ENCODE measurements at regions not wholly inside any gene's neighbourhood (a gene's known extent, or its start where the extent isn't known, plus 50 kb on each side); places are given as distances from the start of the nearest gene placed in this dataset.
A peak's percentile ranks its signal among the peaks of the same experiment; 100 is the strongest.

DNA sequence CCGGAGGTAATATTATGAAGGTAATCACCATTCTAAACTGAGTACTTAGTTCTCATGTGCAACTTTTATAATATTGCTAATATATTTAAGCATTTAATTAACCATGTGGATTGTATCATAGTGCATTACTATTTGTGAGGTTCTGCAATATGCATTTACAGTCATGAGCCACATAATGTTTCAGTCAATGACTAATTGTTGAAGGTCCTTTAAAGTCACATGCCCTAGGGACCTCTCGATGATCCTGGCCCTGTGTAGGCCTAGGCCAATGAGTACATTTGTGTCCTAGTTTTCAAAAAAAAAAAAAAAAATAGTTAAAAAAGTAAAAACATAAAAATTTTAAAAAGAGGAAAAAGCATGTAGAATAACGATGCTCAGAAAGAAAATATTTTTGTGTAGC is 298.0 kb downstream of the DSEL start:
- DNase-seq: no peak

DNA sequence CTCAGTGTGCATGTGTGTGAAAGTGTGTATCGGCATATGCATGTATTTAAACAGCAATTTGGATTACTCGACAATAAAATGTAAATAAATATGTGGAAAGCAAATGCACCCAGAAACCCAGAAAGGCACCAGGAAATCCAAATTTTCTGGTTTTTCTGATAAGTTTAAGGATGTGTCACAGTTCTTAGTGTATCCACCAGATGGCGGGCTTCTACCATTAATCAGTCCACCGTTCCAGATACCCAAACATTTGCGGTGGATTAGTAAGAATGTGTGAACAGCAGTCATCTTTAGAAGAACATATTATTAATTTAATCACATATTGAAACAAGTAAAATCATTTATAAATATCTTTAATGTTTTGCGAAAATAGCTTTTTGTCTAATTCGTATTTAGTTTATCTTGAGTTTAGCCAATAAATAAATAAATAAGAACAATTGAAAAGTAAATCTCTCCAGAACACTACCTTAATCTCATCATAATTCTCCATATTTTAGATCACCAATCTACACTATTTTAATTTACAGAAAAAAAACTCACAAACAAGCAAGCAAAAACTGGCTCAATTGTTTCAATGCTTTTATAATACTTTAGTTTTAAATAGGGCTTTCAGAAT is 298.9 kb downstream of the DSEL start:
- DNase-seq: peak; percentile 61

DNA sequence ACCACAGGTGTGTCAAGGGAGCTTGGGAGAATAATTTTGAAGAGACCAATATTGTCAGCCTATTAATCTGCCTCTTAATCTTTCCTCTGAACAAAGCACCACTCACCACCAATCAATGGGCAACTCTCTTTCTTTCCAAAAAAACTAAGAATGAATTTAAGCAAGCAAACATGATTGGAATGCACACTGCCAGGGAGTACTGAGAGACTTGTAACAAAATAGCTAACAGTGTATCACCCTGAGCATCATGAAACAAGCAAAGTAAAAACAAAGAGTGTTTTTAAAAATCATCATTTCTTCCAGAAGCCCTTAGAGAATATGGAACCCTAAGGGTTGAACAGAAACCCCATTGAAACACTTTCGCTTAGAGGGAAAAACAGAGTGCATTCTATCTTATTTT is 299.7 kb downstream of the DSEL start:
- no peak for DNase-seq

DNA sequence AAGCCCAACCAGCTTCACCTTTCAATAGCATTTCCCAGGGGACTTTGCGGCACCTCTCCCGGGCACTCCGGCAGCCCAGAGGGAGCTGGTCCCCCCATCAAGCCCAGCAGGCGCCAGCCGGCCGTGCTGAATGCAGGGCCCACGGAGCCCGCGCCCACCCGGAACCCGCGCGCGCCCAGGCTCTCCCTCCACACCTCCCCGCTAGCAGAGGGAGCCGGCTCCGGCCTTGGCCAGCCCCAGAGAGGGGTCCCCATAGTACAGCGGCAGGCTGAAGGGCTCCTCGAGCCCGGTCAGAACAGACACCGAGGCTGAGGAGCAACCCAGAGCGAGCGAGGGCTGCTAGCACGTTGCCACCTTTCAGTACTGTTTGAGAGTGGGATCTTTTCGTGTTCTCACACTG is 300.8 kb downstream of the DSEL start:
- no peak for DNase-seq

DNA sequence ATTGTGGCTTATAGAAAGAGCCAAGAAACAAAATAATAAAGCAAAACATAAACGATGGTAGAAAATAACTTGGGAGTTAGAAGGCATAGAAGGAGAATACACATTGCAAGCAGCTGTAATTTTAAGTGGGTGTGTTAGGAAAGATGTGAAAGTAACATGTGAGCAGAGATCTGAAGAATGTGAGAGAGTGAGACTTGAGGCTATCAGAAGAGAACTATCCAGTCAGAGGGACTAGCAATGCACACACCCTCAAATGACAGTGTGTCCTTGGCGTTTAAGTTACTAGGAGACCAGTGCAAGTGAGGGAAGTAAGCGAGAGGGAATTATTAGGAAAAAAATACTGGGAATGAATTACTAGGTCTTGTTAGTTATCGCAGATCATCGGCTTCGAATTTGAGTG is 304.9 kb downstream of the DSEL start:
- no peak for DNase-seq

DNA sequence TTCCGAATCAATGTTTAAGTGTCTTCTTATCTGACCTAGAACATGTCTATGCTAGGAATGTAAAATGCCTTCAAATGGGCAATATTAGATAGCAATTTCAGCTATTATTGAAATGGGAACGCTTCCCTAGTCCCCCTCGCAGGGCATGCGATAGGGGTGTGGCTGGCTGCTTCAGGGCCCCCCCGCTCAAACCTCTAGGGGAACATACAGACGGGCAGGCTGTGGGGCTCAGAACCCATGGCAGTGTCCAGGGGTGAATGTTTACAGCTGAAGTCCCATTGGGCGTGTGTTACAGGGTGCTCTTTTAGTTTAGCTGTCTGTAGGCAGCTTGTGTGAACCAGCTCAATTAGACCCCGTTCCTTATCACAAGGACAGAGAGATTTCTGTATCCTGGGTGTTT is 315.9 kb downstream of the DSEL start:
- no peak for DNase-seq

DNA sequence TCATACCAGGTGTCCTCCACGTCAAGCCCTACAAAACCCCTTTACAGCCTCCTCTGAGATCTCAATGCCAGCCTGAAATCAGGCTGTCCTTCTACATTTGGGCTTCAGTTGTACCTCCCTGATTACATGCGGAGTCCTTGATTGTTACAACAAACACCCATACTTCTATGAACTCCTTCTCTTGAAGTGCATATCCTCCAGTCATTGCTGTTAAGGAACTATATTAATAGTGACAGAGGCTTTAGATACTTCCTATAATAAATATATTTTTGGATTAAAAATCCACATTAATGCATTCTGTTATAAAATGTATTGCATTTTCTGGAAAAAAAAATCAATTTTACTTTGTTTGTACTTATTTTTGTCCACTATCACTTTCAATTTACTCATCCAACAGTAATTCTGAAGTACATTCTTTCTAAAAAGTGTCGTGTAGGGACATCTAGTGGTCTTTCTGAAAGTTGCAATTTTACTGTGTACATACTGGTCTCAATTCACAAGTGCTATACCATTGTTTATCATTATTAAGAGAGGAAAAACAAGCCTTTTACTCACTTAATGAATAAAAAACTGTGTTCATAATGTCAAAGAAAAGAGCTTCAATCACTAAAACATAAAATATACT is 316.4 kb downstream of the DSEL start:
- no peak for DNase-seq

DNA sequence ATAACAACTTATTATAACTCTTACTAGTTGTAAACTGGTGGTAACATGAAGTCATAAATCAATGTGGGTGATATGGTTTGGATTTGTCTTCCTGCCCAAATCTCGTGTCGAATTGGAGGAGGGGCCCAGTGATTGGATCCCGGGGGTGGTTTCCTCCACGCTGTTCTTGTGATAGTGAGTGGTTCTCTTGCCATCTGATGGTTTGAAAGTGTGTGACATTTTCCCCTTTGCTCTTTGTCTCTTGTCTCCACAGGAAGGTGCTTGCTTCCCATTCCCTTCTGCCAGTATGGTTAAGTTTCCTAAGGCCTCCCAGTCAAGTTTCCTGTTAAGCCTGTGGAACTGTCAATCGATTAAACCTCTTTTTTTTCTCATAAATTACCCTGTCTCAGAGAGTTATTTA is 321.6 kb downstream of the DSEL start:
- no peak for DNase-seq

DNA sequence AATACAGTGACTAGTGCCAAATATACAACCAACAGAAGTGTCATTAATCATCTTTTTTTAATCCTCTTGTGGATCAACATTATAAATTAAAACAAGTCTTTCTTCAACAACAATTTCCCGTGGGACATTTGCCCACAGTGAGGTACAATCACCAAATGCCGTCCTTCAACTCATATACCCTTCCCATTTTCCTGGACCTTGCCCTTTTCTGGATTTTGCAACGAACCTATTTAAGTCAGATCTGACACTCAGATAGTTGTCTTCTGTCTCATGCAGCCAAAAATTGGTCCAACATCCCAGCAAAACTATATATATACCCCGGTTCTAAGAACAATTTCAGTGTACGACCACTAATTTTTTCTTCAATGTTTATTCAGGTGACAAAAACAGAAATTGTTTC is 324.0 kb downstream of the DSEL start:
- DNase-seq: no peak

DNA sequence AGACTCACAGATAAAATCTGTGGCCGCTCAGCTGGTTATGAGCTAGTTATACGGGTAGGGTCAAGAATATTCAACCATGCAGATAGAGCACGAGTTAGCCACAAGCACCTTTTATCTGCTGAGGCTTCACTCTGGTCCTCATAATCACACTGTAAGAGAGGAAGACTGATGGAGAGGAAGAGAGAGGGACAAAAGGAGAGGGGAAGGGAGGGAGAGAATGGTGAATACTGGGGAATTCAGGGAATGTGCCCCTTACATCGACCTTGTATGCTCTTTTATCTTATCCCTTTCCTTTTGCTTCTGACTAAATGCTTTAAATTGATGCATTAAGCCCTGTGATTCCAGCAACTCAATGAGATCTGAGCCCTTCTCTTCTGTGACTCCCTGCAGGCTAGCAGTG is 333.1 kb downstream of the DSEL start:
- DNase-seq: no peak

DNA sequence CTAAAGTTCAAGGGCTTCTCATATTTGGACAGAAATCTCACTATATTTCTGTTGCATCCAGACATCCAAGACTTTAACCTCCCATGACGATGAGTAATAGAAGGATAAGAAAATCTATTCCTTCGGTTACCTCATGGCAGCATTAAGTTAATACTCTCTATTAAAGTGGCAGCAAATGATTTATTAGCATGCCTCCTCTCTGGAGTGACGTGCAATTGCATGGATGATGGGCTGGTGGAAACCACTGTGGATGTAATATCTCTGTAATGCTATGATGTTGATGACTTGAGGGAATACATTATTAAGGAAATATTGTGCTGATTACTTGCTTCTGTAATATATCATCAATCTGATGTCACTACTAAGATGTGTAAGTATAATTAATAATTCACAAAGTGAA is 336.8 kb downstream of the DSEL start:
- DNase-seq: no peak

DNA sequence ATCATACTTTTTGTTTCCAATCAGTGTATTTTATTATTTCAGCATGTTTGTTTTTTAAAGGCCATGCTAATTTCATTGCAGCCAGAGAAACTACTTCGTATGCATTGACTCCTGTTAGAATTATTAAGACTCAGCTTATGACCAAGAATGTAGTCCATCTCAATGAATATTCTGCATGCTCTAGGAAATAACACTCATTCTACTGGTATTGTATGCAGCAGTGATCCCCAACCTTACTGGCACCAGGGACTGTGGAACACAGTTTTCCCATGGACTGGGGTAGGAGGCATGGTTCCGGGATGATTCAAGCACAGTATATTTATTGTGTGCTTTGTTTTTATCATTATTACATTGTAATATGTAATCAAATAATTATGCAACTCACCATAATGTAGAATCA is 356.9 kb downstream of the DSEL start:
- no peak for DNase-seq

DNA sequence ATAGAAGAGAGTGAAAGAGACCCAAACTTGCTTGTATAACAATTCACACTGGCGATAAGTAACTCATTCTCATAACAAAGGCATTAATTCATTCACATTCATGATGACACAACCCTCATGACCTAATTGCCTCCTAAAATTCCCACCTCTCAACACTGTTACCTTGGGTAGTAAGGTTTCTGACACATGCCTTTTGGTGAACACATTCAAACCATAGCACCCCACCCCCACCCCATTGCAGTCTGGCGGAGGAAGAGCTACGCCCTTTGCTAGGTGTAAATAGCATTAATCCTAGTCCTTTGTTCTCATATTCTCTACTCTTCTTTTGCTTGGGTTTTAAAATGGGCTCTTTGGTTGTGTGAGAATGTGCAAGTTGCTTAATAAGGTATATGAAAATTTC is 361.5 kb downstream of the DSEL start:
- no peak for DNase-seq

DNA sequence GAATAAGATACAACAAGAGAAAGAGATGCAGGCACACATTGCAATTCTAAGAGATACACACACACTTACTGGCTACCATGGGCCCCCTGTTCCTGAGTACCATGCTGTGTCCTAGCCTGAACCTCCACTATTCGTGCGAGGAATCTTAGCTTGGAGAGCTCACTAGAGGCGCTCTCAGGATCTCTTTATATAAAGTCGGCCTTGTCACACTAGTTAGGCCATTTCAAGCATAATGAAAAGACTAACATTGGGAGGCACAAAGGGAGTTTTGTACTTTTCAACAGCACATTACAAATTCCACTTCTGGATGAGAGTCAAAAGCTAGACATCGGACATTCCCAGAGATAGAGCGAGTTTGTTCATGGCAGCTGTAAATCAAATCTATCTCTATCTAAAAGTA is 365.2 kb downstream of the DSEL start:
- no peak for DNase-seq

DNA sequence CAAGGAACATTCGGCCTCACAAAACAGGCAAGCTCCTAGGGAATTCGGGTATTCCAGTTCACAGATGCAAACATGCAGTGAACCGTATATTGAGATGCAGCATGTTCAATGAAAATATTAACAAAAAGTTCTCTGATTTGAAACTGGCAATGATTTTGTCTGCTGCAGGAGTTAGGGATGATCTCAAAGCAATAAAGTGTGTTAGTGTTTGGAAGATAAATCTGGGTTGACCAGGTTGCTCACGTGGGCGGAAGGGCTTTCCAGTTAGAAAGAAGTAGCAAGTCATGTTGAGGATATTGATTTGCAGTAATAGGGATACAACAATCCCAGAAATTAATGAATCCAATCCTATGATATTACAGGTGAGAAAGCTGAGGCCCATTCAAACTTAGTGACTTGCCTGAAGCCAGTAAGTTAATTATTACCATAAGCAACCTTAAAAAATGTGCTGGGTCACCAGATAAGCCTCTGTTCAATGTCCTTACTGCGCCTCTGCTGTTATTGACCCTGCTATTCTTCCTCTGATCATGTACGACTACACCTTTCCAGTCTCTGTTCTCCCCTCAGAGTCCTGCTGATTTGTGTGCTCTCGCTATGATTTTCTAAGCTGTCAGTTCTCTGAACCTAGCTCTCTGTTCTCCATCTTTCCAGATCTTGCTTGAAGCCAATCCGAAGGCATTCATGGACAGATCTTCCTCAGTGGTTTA is 370.8 kb downstream of the DSEL start:
- no peak for DNase-seq

DNA sequence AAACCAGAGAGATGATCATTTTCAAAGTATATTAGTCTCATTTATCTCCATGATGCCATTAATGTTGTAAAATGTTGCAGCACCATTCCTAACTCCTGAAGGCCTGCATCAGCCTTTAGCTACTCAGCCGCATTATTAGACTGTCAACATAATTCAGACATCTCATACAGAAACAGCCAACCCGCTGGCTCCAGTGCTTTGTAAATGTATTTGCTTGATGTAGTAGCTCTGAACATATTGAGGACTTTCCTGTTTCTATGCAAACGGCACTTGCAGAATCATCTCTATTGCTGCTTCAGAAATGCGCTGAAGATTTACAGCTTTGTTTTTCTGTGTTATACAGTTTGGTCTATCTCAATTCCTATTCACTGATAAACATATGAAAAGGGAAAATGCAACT is 372.2 kb downstream of the DSEL start:
- no peak for DNase-seq

DNA sequence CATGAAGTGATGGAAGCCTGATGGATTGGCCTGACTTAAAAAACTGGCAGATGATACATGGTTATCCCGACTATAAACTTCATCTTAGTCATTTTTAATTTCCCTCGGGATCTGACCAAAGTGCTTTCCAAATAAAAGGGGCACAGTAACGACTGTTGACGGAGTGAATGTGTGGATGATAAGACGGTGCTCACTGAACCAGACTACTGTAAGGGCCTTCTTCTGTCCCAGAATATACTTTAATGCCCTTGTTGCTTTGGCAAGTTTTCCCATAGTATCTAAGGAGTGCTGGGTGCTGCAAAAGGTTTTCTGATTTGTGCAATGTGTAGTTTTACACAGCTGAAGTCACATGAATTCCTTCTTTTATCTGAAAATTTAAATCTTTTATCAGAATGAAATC is 373.5 kb downstream of the DSEL start:
- no peak for DNase-seq

DNA sequence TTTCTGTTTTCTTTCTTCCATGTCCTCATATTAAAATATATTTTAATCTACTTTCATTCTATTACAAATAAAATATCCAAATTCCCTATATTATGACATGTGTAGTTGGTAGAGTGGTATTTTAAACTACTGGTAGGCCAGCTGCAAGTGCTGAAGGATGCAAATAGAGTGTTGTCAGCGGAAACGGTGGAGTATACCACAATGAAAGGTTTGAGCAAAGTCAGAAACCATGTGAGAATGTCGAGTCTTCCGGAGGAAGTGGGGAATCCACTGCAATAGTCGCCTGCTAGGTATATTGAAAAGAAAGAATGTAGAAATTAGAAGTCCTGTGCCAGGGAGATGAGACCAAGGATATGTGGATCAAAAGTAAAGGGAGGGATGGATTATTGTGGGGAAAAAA is 373.9 kb downstream of the DSEL start:
- no peak for DNase-seq

DNA sequence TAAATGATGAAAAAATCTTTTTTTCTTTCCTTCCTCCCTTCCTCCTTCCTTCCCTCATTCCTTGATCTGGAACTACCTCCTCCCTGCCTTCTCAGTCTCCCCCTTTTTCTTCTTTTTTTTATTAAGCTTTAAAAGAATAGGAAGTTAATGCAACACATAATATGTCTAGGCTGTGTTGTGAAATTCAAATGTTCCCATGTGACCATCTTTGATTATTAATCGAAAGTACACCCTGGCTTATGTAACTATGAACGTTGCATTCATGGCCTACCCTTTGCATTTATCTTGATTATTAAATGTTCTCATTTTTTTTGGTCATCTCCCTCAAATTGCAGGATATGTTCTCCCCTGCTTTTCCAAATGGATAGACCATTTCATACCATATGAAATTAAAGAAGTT is 376.0 kb downstream of the DSEL start:
- no peak for DNase-seq

DNA sequence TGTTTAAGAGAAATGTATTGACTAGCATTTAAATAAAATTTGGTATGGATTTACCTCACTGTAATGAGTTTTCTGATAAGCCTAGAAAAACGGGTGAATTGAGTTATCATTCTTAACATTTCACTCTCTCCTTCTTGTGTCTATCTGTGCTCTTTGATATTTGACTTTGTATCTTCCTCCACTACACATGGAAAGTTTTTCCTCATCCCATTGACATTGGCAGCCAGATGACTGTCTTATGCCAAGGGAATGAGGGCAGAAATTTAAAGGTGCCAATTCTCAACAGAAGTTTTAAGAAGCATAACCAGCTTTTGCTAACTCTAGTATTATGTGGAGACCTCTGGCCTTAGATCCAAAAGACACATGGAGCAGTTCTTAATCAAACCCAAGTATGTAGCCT is 376.6 kb downstream of the DSEL start:
- no peak for DNase-seq

DNA sequence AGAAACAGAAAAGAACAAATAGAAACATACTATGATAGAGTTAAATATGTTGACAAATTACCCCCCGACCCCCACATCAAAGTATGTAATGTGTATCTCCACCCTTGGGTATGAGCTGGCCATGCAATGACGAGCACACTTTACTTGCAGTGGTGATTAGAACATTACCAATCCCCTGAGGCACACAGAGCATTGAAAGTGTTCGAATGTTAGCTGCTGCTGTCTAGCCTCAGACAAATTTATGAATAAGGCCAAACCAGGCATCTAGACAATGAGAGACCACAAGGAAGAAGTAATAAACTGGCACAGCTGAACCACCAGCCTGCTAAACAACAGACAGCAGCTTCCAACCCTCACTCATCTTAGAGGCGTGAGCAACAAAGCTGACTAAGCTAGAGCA is 380.5 kb downstream of the DSEL start:
- no peak for DNase-seq

DNA sequence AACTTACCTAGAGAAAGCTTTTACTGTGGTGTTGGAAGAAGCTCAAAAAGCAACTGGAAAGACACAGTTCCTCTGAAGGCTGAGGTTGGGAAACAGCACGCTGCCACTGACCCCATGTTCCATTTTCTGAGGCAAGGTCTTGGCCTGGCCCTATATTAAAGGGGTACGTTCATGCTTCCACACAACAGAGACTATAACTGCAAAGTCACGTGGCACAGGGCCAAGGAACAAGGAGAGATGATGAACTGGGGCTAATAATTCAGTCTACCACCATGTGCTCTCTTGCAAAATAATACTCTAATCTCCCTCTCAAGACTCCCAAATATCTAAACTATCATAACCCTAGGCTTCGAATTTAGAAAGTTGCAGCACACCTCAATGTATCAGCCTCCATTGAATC is 381.6 kb downstream of the DSEL start:
- no peak for DNase-seq

DNA sequence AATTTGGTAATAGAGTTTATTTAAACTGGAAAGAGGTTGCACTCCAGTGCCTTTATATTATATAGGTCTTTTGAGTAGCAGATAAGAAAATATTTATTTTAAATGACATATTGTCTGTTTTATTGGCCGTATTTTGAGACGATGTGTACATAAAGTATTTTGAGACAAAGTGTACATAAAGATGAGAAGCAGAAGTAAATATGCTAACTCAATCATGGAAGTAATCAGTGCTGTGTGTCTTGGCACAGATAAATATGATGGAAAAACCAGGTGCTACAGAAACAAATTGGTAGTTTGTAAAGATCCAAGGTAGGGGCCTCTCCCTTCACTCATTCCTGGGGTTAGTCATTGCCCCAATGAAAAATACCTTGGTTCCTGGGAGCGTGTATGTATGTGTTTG is 382.9 kb downstream of the DSEL start:
- DNase-seq: no peak

DNA sequence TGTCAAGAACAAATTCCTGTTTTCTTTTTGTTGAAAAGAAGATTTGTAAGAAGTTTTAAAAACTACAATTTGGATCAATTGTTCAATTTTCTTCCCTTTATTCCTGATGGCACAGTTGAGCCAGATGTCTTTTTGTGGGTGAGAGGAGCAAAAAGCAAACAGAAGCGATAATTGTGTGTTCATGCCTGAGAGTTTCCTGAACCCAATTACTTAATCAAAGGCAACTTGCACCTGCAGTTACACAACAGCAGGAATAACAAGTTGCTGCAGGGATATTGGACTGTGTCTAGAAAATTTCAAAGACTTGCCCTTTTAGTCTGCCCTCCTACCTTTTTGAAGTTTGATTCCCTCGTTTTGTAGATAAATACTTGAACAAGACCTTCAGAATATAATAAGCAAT is 383.6 kb downstream of the DSEL start:
- DNase-seq: no peak

DNA sequence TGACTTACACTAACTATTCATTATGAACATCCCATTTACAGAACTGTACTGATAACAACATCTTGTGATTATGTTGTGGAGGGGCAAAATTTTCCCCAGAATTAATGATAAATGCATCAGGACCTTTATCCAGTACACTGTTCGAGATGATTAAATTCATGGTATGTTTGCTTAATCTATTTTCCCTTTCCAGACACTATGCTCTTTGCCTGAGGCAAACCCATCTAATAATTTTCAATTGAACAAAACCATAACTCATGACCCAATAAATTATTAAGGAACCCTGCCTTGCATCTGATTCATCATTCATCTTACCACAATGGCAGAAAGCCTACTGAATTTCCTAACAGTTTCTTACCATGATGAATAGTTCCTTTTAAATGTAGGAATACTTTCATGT is 385.0 kb downstream of the DSEL start:
- DNase-seq: no peak

Data from femur (tissue), 1 donor.